H1 (cell line): ENCODE measurements at regions not wholly inside any gene's neighbourhood (a gene's known extent, or its start where the extent isn't known, plus 50 kb on each side); places are given as distances from the start of the nearest gene placed in this dataset.

Source experiments
- CTCF ChIA-PET: fragments of 300-600 bp; sonication (Branson Sonifier 250); formaldehyde crosslinking; loops from one replicate; lab custom pipeline; 2021; ENCODE audit not compliant: partially characterized antibody; lab: Charles Lee
- POLR2A ChIA-PET: fragments of 300-600 bp; sonication (Branson Sonifier 250); formaldehyde crosslinking; loops from one replicate; lab custom pipeline; 2021; ENCODE audit warnings: inconsistent platforms; ENCODE audit not compliant: partially characterized antibody; lab: Charles Lee
- DNase-seq, 2 experiments: peaks; one replicate each; pipeline versions ENCODE4 v3.0.0 to v3.0.0-alpha.2; 2010 to 2022; ENCODE audit warnings: low spot score in 2 of 2, low read depth in 1 of 2, mixed read lengths in 1 of 2
- FAIRE-seq: peaks from 2 replicates; lab custom pipeline; 2011; peaks lifted over from hg19 to GRCh38; lab: Jason Lieb, UNC
- H2AFZ ChIP-seq: 2 replicates; pipeline ENCODE4 v1.8.1; 2012; ENCODE audit warnings: low read length, inconsistent platforms
- H2AK5ac ChIP-seq: 2 replicates; pipeline ENCODE4 v1.6.1; 2013; ENCODE audit warnings: low read depth, low read length
- H2BK120ac ChIP-seq: replicated peaks from 2 replicates; pipeline ENCODE3; 2013; ENCODE audit warnings: low read depth, low read length, inconsistent platforms
- H2BK12ac ChIP-seq: 2 replicates; pipeline ENCODE4 v1.6.1; 2013; ENCODE audit warnings: low read depth, low read length
- H2BK15ac ChIP-seq: 2 replicates; pipeline ENCODE4 v1.6.1; 2013; ENCODE audit warnings: low read length
- H2BK20ac ChIP-seq: 2 replicates; pipeline ENCODE4 v1.6.1; 2013; ENCODE audit warnings: low read length
- H2BK5ac ChIP-seq: 2 replicates; pipeline ENCODE4 v1.6.1; 2013; ENCODE audit warnings: low read depth, low read length
- H3K14ac ChIP-seq: 2 replicates; pipeline ENCODE4 v1.6.1; 2013; ENCODE audit warnings: inconsistent platforms; ENCODE audit not compliant: insufficient read length
- H3K18ac ChIP-seq: 2 replicates; pipeline ENCODE4 v1.6.1; 2013; ENCODE audit warnings: low read length; ENCODE audit errors: extremely low read depth
- H3K23ac ChIP-seq: 2 replicates; pipeline ENCODE4 v1.6.1; 2013; ENCODE audit warnings: inconsistent platforms; ENCODE audit not compliant: insufficient read length
- H3K23me2 ChIP-seq: 2 replicates; pipeline ENCODE4 v1.6.1; 2013; ENCODE audit warnings: low read depth, low read length
- H3K27ac ChIP-seq: 2 replicates; pipeline ENCODE4 v1.6.1; 2011; ENCODE audit warnings: low read depth, low read length, inconsistent platforms
- H3K27me3 ChIP-seq, 4 experiments: replicated peaks in 1 of 4; 1 replicate in 1 of 4; 2 replicates in 3 of 4; pipeline versions ENCODE4 v1.6.1 to v1.8.1; 2011 to 2013; ENCODE audit warnings: low read length in 3 of 4, mild to moderate bottlenecking in 3 of 4, inconsistent platforms in 2 of 4, mixed read lengths in 2 of 4, moderate library complexity in 1 of 4; ENCODE audit not compliant: control insufficient read depth in 3 of 4, insufficient read depth in 3 of 4; ENCODE audit errors: extremely low read depth in 1 of 4
- H3K36me3 ChIP-seq, 4 experiments: 2 replicates each; pipeline versions ENCODE4 v1.6.1 to v1.8.1; 2011 to 2013; ENCODE audit warnings: mild to moderate bottlenecking in 4 of 4, low read length in 3 of 4, moderate library complexity in 2 of 4, control low read depth in 1 of 4, inconsistent platforms in 1 of 4; ENCODE audit not compliant: insufficient read depth in 4 of 4, control insufficient read depth in 2 of 4
- H3K4ac ChIP-seq: replicated peaks from 2 replicates; pipeline ENCODE3; 2013; ENCODE audit warnings: low read length, low read depth, mixed read lengths, inconsistent platforms; ENCODE audit not compliant: insufficient read length
- H3K4me1 ChIP-seq, 4 experiments: replicated peaks in 1 of 4; 1 replicate in 1 of 4; 2 replicates in 3 of 4; pipeline versions ENCODE4 v1.6.1 to v1.8.1; 2011 to 2013; ENCODE audit warnings: low read length in 3 of 4, inconsistent platforms in 2 of 4, mixed read lengths in 1 of 4; ENCODE audit not compliant: insufficient read depth in 4 of 4, control insufficient read depth in 3 of 4
- H3K4me2 ChIP-seq, 2 experiments: 2 replicates each; pipeline versions ENCODE4 v1.6.1 to v1.8.1; 2011 to 2013; ENCODE audit warnings: low read depth in 2 of 2, low read length in 2 of 2, control low read depth in 1 of 2, inconsistent platforms in 1 of 2, mild to moderate bottlenecking in 1 of 2; ENCODE audit not compliant: insufficient read depth in 1 of 2
- H3K4me3 ChIP-seq, 4 experiments: fragments of 200-600, 300-600 bp in 1 of 4; sonication (generic), shearing (Covaris generic), sonication (Bioruptor Twin) in 1 of 4; 2 replicates each; pipeline versions ENCODE4 v1.5.1 to v1.8.1; 2011 to 2016; ENCODE audit warnings: low read length in 4 of 4, low read depth in 3 of 4, control low read depth in 2 of 4, inconsistent platforms in 2 of 4, mild to moderate bottlenecking in 2 of 4, mixed read lengths in 1 of 4, moderate library complexity in 1 of 4; ENCODE audit not compliant: insufficient read depth in 2 of 4; ENCODE audit errors: extremely low read depth in 1 of 4
- H3K56ac ChIP-seq: replicated peaks from 2 replicates; pipeline ENCODE3; 2013; ENCODE audit warnings: low read depth, mild to moderate bottlenecking, mixed read lengths, low read length, inconsistent platforms; ENCODE audit not compliant: insufficient read length
- H3K79me1 ChIP-seq: 2 replicates; pipeline ENCODE4 v1.6.1; 2013; ENCODE audit warnings: low read depth, low read length, control low read depth
- H3K79me2 ChIP-seq, 2 experiments: 2 replicates each; pipeline versions ENCODE4 v1.6.1 to v1.8.1; 2012 to 2013; ENCODE audit warnings: low read length in 2 of 2, mild to moderate bottlenecking in 2 of 2, inconsistent platforms in 1 of 2; ENCODE audit not compliant: insufficient read depth in 2 of 2, control insufficient read depth in 1 of 2
- H3K9ac ChIP-seq, 4 experiments: replicated peaks in 1 of 4; 1 replicate in 1 of 4; 2 replicates in 3 of 4; pipeline versions ENCODE4 v1.6.1 to v1.8.1; 2011 to 2013; ENCODE audit warnings: low read depth in 3 of 4, low read length in 3 of 4, control low read depth in 2 of 4, mild to moderate bottlenecking in 2 of 4, moderate library complexity in 2 of 4, inconsistent platforms in 1 of 4; ENCODE audit errors: extremely low read depth in 1 of 4
- H3K9me3 ChIP-seq, 2 experiments: 2 replicates each; pipeline versions ENCODE4 v1.6.1 to v1.8.1; 2012 to 2013; ENCODE audit warnings: mild to moderate bottlenecking in 2 of 2, moderate library complexity in 2 of 2, control low read depth in 1 of 2, inconsistent platforms in 1 of 2, low read depth in 1 of 2, low read length in 1 of 2, mixed read lengths in 1 of 2; ENCODE audit not compliant: insufficient read depth in 2 of 2
- H4K20me1 ChIP-seq, 2 experiments: replicated peaks in 1 of 2; 2 replicates each; pipeline versions ENCODE3 to v1.8.1; 2011 to 2013; ENCODE audit warnings: inconsistent platforms in 2 of 2, low read length in 2 of 2, mild to moderate bottlenecking in 1 of 2; ENCODE audit not compliant: insufficient read depth in 2 of 2, control insufficient read depth in 1 of 2
- H4K5ac ChIP-seq: 2 replicates; pipeline ENCODE4 v1.6.1; 2013; ENCODE audit warnings: low read length, low read depth, mixed read lengths, inconsistent platforms; ENCODE audit not compliant: insufficient read length
- H4K8ac ChIP-seq: 2 replicates; pipeline ENCODE4 v1.8.0; 2013; ENCODE audit warnings: mild to moderate bottlenecking, moderate library complexity, low read length, inconsistent platforms; ENCODE audit not compliant: insufficient read depth; ENCODE audit errors: extremely low read depth
- H4K91ac ChIP-seq: replicated peaks from 2 replicates; pipeline ENCODE3; 2013; ENCODE audit warnings: low read length, mixed read lengths, inconsistent platforms; ENCODE audit not compliant: insufficient read length
- BCL11A ChIP-seq, 2 experiments: IDR thresholded peaks; one replicate each; pipeline ENCODE4 v1.6.1; 2011; ENCODE audit warnings: low read depth in 2 of 2, low read length in 2 of 2, mild to moderate bottlenecking in 2 of 2
- BRCA1 ChIP-seq: IDR thresholded peaks from 2 replicates; pipeline ENCODE4 v1.6.1; 2012; ENCODE audit warnings: low read depth, low read length, improper control_type of control experiment
- CBX8 ChIP-seq: fragments of 300-800, 300-1000 bp; sonication (generic); IDR thresholded peaks from 2 replicates; pipeline ENCODE4 v1.7.1; 2016; ENCODE audit warnings: low read depth, low read length, borderline replicate concordance
- CREB1 ChIP-seq: IDR thresholded peaks from 2 replicates; pipeline ENCODE4 v1.6.1; 2012; ENCODE audit warnings: inconsistent platforms
- EGR1 ChIP-seq: IDR thresholded peaks from 2 replicates; pipeline ENCODE4 v1.6.1; 2011; ENCODE audit warnings: low read depth, low read length, borderline replicate concordance
- PHF8 ChIP-seq: fragments of 200-600 bp; sonication (generic); conservative IDR thresholded peaks from 2 replicates; pipeline ENCODE4 v1.7.1; 2012; ENCODE audit warnings: low read depth, mild to moderate bottlenecking, inconsistent platforms, low read length, moderate library complexity
- RBBP5 ChIP-seq: IDR thresholded peaks from 2 replicates; pipeline ENCODE4 v1.7.1; 2012; ENCODE audit warnings: low read depth, mild to moderate bottlenecking, inconsistent platforms, low read length, moderate library complexity, borderline replicate concordance
- RFX5 ChIP-seq: IDR thresholded peaks from 2 replicates; pipeline ENCODE4 v1.6.1; 2011; ENCODE audit warnings: low read depth, low read length, improper control_type of control experiment, borderline replicate concordance
- SIRT6 ChIP-seq: IDR thresholded peaks from one replicate; pipeline ENCODE4 v1.7.1; 2012; ENCODE audit warnings: low read length, inconsistent platforms
- SIX5 ChIP-seq: IDR thresholded peaks from 2 replicates; pipeline ENCODE4 v1.6.1; 2011; ENCODE audit warnings: mild to moderate bottlenecking, low read depth, low read length
- SP1 ChIP-seq: IDR thresholded peaks from 2 replicates; pipeline ENCODE4 v1.6.1; 2011; ENCODE audit warnings: low read depth, low read length
- SRF ChIP-seq: IDR thresholded peaks from 2 replicates; pipeline ENCODE4 v1.6.1; 2011; ENCODE audit warnings: mild to moderate bottlenecking, low read depth, low read length, moderate library complexity
- SUZ12 ChIP-seq: fragments of 200-600 bp; sonication (generic); IDR thresholded peaks from 2 replicates; pipeline ENCODE4 v1.6.1; 2012; ENCODE audit warnings: mild to moderate bottlenecking, inconsistent platforms, low read length, moderate library complexity, mixed read lengths
- WGBS, 2 experiments: shearing (Covaris generic) in 1 of 2; methylation state at CpG; one replicate each; pipeline versions ENCODE4 v1.1.6 to v1.1.7; 2013 to 2015; ENCODE audit warnings: low lambda C conversion rate in 2 of 2, mixed read lengths in 2 of 2, inconsistent platforms in 1 of 2, low coverage in 1 of 2, missing lambda C conversion rate in 1 of 2; ENCODE audit not compliant: insufficient replicate concordance in 2 of 2, insufficient coverage in 1 of 2, insufficient read length in 1 of 2; ENCODE audit errors: extremely low coverage in 1 of 2, missing lambda C conversion rate in 1 of 2; 5-methylcytosine and 5-hydroxymethylcytosine counted together
- TF ChIP-seq, protein P1 (sequence below), 3 experiments: IDR thresholded peaks; 1 replicate in 2 of 3; 2 replicates in 1 of 3; pipeline versions ENCODE4 v1.5.1 to v1.6.1; 2011; ENCODE audit warnings: low read length in 3 of 3, mild to moderate bottlenecking in 3 of 3, inconsistent platforms in 2 of 3, low read depth in 1 of 3, moderate library complexity in 1 of 3; ENCODE audit not compliant: insufficient read depth in 1 of 3; ENCODE audit errors: control extremely low read depth in 1 of 3

DNA sequence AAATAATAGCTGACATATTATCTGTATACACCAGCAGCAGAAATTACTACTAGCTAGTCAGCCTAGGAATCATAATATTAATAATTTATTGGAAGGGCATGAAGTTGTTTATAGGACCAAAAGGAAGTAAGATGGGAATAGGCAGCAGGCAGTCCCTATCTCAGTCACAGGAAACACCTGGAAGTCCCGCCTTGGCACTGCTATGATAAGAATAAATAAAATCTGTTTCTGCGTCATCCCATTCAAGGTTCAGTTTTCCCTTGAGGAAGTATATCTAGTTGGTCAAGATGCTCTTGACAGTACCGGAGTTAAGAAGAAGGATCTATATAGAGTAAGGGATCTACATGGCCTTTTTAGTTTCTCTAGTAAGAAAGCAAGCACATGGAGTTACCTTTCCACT is 830.8 kb downstream of the DIAPH3 start:
- Histone ChIP-seq H3K27ac (no peak overlapping the region), H4K20me1 (no peaks in the 10 kb centered on the region), H2BK15ac (no peak overlapping the region), H3K4me2 (no peak overlapping the region), H2AFZ (no peak overlapping the region), H3K14ac (no peak overlapping the region), H3K27me3 (no peaks in the 10 kb centered on the region), H2BK20ac (no peak overlapping the region), H4K8ac (no peak overlapping the region), H3K23me2 (no peaks in the 10 kb centered on the region), H4K91ac (no peak overlapping the region), H3K9ac (no peak overlapping the region), H3K18ac (no peak overlapping the region), H3K4ac (no peak overlapping the region), H3K9me3 (no peaks in the 10 kb centered on the region), H4K5ac (no peak overlapping the region), H3K56ac (no peak overlapping the region), H3K4me3 (no peak overlapping the region), H3K36me3 (no peaks in the 10 kb centered on the region), H2AK5ac (no peak overlapping the region), H3K4me1 (no peaks in the 10 kb centered on the region), H3K79me2 (no peaks in the 10 kb centered on the region), H2BK12ac (no peak overlapping the region), H3K23ac (no peak overlapping the region), H2BK5ac (no peak overlapping the region), H3K79me1 (no peaks in the 10 kb centered on the region), H2BK120ac (no peak overlapping the region)
- no peak for FAIRE-seq
- 89% methylated on average over 3 of the region's 3 CpGs; no CpG with 5 or more reads in 1 of the 2 experiments for WGBS, 2 experiments
- DNase-seq, result no peak
- POLR2A ChIA-PET, result no interaction called here
- CTCF ChIA-PET, result interaction anchor here (1.3 kb wide), 1 partner anchor 11 kb away, joined by 3 read pairs; no protein-coding TSS in a partner anchor
- no peak for TF ChIP-seq RFX5
- no peak for TF ChIP-seq RBBP5
- no peak for TF ChIP-seq BCL11A (IDR thresholded peaks at IDR 0.05; ENCODE audit: low read depth in 2 of 2, low read length in 2 of 2)
- TF ChIP-seq CBX8, result no peak
- TF ChIP-seq PHF8, result no peak
- TF ChIP-seq SRF, result no peak
- TF ChIP-seq EGR1, result no peak
- TF ChIP-seq SP1, result no peak
- no peak for TF ChIP-seq SIRT6
- TF ChIP-seq, protein P1, sequence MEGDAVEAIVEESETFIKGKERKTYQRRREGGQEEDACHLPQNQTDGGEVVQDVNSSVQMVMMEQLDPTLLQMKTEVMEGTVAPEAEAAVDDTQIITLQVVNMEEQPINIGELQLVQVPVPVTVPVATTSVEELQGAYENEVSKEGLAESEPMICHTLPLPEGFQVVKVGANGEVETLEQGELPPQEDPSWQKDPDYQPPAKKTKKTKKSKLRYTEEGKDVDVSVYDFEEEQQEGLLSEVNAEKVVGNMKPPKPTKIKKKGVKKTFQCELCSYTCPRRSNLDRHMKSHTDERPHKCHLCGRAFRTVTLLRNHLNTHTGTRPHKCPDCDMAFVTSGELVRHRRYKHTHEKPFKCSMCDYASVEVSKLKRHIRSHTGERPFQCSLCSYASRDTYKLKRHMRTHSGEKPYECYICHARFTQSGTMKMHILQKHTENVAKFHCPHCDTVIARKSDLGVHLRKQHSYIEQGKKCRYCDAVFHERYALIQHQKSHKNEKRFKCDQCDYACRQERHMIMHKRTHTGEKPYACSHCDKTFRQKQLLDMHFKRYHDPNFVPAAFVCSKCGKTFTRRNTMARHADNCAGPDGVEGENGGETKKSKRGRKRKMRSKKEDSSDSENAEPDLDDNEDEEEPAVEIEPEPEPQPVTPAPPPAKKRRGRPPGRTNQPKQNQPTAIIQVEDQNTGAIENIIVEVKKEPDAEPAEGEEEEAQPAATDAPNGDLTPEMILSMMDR (IDR thresholded peaks at IDR 0.05; ENCODE audit: control extremely low read depth in 1 of 3, insufficient read depth in 1 of 3, low read depth in 1 of 3, low read length in 3 of 3), result no peak
- no peak for TF ChIP-seq CREB1
- TF ChIP-seq BRCA1, result no peak
- TF ChIP-seq SUZ12, result no peak
- no peak for TF ChIP-seq SIX5
